K562 (cell line): ENCODE measurements at regions not wholly inside any gene's neighbourhood (a gene's known extent, or its start where the extent isn't known, plus 50 kb on each side); places are given as distances from the start of the nearest gene placed in this dataset.

Experiments
- BDP1 ChIP-seq: IDR thresholded peaks from 3 replicates; pipeline ENCODE4 v1.6.1; 2011; ENCODE audit not compliant: insufficient read length, insufficient read depth
- FOXP1 ChIP-seq: sonication (generic); formaldehyde crosslinking; IDR thresholded peaks from 2 replicates; pipeline ENCODE4 v1.8.0; 2022; ENCODE audit warnings: mild to moderate bottlenecking, missing genetic modification reagents
- MEF2A ChIP-seq: IDR thresholded peaks from 2 replicates; pipeline ENCODE4 v1.6.1; 2011; ENCODE audit warnings: low read depth, mild to moderate bottlenecking, low read length, moderate library complexity; ENCODE audit not compliant: control insufficient read depth
- PBX2 ChIP-seq, 2 experiments: IDR thresholded peaks in 1 of 2; conservative IDR thresholded peaks in 1 of 2; 2 replicates each; pipeline ENCODE4 v1.6.1; 2016; ENCODE audit warnings: low read depth in 2 of 2, mild to moderate bottlenecking in 1 of 2, missing compliant biosample characterization in 1 of 2, missing genetic modification characterization in 1 of 2, moderate library complexity in 1 of 2
- PHTF2 ChIP-seq: fragments of 250-450 bp; sonication (Bioruptor Pico); IDR thresholded peaks from 2 replicates; pipeline ENCODE4 v1.5.0; 2021; ENCODE audit warnings: mild to moderate bottlenecking
- POLR2AphosphoS2 ChIP-seq: IDR thresholded peaks from 2 replicates; pipeline ENCODE4 v1.6.1; 2012; ENCODE audit warnings: low read length, improper control_type of control experiment
- PURB ChIP-seq: sonication (generic); formaldehyde crosslinking; IDR thresholded peaks from 2 replicates; pipeline ENCODE4 v1.9.0; 2021; ENCODE audit warnings: low read depth, mild to moderate bottlenecking, missing genetic modification reagents
- ZFPM2 ChIP-seq: fragments of 250-450 bp; sonication (Bioruptor Pico); IDR thresholded peaks from 2 replicates; pipeline ENCODE4 v1.5.1; 2022; ENCODE audit warnings: mild to moderate bottlenecking
- TF ChIP-seq, protein P1 (sequence below): fragments of 450-650 bp; IDR thresholded peaks from 2 replicates; pipeline ENCODE4 v1.6.1; 2016

DNA sequence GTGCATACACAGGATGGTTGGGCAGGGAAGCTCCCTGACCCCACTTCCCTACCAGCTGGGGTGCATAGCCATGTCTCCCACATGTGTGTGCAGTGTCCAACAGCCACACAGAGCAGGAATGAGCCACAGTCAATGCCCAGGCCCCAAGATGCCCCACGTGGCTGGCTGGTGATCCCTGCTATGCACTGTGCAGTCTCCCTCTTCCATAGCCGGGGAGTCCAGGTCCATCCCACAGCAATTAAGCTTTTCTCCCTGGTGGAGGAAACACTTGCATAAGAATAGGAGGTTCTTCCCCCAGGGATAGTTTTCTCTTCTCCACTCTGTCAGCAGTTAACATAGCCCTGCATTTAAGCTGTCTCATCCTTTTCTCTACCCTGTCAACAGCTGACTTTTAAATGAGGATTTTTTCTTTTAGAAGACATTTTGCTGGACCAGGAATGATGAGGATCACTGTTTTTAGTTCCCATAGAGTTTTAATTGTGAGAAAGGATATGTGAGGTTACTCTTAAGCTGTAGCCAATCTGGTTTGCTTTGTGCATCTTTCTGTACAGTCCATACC, 396.5 kb upstream of the VWC2 start (continued):
- TF ChIP-seq PHTF2 (CRISPR knock-in tag) (no peak), BDP1 (no peak), ZFPM2 (CRISPR knock-in tag) (no peak), MEF2A (no peak), PURB (CRISPR knock-in tag) (no peak), PBX2 (CRISPR knock-in tag; IDR thresholded peaks at IDR 0.05; ENCODE audit: low read depth) (no peak), PBX2 (tag; conservative IDR thresholded peaks at IDR 0.05; ENCODE audit: low read depth) (no peak), FOXP1 (no peak), POLR2AphosphoS2 (no peak)
- TF ChIP-seq, protein P1, sequence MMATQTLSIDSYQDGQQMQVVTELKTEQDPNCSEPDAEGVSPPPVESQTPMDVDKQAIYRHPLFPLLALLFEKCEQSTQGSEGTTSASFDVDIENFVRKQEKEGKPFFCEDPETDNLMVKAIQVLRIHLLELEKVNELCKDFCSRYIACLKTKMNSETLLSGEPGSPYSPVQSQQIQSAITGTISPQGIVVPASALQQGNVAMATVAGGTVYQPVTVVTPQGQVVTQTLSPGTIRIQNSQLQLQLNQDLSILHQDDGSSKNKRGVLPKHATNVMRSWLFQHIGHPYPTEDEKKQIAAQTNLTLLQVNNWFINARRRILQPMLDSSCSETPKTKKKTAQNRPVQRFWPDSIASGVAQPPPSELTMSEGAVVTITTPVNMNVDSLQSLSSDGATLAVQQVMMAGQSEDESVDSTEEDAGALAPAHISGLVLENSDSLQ: no peak
